ENCODE measurements at regions not wholly inside any gene's neighbourhood (a gene's known extent, or its start where the extent isn't known, plus 50 kb on each side); places are given as distances from the start of the nearest gene placed in this dataset.

GRCh38 chr12:105937009-105937408 lies 201.7 kb downstream of the NUAK1 start:
- DNase-seq, result no peak

- no peak for DNase-seq
Measured at GRCh38 chr12:105939181-105939721, 199.5 kb downstream of the NUAK1 start.

- no peak for DNase-seq
Measured at GRCh38 chr12:105942281-105942680, 196.5 kb downstream of the NUAK1 start.

- no peak for DNase-seq
Measured at GRCh38 chr12:105943525-105943924, 195.2 kb downstream of the NUAK1 start.

GRCh38 chr12:105944628-105945027 lies 194.1 kb downstream of the NUAK1 start:
- no peak for DNase-seq

GRCh38 chr12:105945880-105946279 lies 192.9 kb downstream of the NUAK1 start:
- no peak for DNase-seq

- DNase-seq, result no peak
Measured at GRCh38 chr12:105946493-105946901, 192.3 kb downstream of the NUAK1 start.

- DNase-seq, result no peak
Measured at GRCh38 chr12:105947906-105948305, 190.8 kb downstream of the NUAK1 start.

- no peak for DNase-seq
Measured at GRCh38 chr12:105948331-105948730, 190.4 kb downstream of the NUAK1 start.

GRCh38 chr12:105949391-105949790 lies 189.4 kb downstream of the NUAK1 start:
- DNase-seq, result no peak

- DNase-seq, result no peak
Measured at GRCh38 chr12:105951732-105952131, 187.0 kb downstream of the NUAK1 start.

- no peak for DNase-seq
Measured at GRCh38 chr12:105954951-105955931, 183.5 kb downstream of the NUAK1 start.

- DNase-seq, result no peak
Measured at GRCh38 chr12:105955976-105956375, 182.8 kb downstream of the NUAK1 start.

GRCh38 chr12:105956662-105957457 lies 181.9 kb downstream of the NUAK1 start:
- no peak for DNase-seq

GRCh38 chr12:105960319-105961083 lies 178.3 kb downstream of the NUAK1 start:
- DNase-seq, result no peak

- DNase-seq, result no peak
Measured at GRCh38 chr12:105961821-105962671, 176.7 kb downstream of the NUAK1 start.

- DNase-seq, result no peak
Measured at GRCh38 chr12:105967038-105967776, 171.5 kb downstream of the NUAK1 start.

GRCh38 chr12:105968025-105968424 lies 170.7 kb downstream of the NUAK1 start:
- no peak for DNase-seq

GRCh38 chr12:105970885-105971284 lies 167.9 kb downstream of the NUAK1 start:
- DNase-seq, result no peak

GRCh38 chr12:105974738-105975137 lies 164.0 kb downstream of the NUAK1 start:
- DNase-seq, result no peak

- no peak for DNase-seq
Measured at GRCh38 chr12:105975351-105975750, 163.4 kb downstream of the NUAK1 start.

All from NCI-H345 (cell line).